HG02885 (cell line): ENCODE measurements at regions not wholly inside any gene's neighbourhood (a gene's known extent, or its start where the extent isn't known, plus 50 kb on each side); places are given as distances from the start of the nearest gene placed in this dataset.

Experiments
- ATAC-seq: cut with Tn5 transposase; IDR thresholded peaks from one replicate; pipeline ENCODE4 v1.9.1; 2021; ENCODE audit warnings: mild to moderate bottlenecking; ENCODE audit not compliant: unreplicated experiment, poor library complexity

DNA sequence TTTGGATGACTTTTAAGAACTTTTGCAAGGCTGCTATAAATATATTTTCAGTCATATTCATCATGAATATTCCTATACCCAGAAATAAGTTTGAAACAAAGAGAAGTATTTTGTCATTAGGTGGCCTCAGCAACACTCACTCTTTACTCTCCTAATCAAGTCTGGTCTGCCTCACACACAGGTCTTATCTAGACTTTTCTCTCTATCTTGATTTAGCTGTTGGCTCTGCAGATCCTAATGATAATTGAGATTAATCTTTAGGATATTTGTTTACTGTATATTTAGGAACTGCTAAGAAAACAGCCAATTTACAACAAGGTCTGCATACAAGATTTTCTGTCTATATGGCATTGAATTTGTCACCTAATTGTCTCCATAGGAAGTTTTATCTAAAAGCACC lies 297.6 kb downstream of the PTEN start:
- no peak for ATAC-seq

DNA sequence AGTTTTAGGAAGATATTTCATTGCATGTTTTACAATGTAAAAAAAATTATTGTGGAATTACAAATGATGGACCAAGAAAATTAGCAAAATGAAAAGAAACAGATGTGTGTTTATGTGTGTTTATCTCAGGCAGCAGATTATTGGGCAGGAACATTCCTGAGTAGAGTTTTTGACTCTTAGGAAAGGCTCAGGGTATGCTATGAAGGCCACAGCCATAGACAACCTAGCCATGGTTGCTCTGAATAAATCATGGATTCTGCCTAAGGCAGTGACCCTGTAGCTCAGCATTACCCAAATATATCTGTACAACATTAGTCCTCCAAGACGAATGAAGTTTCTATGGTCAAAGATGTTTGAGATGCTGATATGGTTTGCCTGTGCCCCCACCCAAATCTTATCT lies 298.3 kb downstream of the PTEN start:
- ATAC-seq, result no peak

DNA sequence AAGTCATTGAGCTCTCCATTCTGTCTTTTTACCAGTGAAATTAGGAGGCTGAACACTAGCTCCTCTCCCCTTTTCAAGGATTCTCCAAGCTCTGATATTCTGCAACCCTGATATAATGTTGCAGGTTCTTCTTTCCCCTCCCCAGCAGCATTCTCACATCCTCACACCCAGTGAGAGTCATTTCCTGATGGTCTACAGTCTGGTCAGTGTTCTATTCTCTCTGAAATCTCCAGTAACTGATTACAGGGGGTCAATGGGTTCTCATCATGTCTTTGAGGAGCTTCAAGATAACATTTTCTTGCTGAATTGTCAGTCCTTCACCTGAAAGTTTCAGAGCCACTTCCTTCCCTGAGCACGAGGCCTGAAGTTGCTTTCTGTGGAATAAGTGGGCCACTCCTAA lies 299.4 kb downstream of the PTEN start:
- ATAC-seq, result no peak

DNA sequence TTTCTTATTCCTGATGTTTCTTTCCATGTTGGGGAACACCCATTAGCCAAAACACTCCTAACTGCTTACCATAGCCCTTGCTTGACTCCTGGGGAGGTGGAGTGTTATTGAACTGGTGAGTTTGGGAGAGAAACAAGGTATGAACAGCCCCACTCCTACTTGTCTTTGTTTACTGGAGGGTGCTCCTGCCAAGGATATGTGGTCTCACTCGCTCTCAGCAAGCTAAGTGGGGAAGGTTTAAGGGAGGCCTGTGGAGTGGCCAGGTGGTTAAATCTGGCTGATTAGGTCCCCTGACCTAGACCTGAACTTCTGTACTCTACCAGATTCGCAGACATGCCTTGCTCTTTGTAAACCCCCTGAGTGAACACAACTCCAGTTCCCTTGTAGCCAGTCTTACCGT lies 300.1 kb downstream of the PTEN start:
- ATAC-seq, result no peak

DNA sequence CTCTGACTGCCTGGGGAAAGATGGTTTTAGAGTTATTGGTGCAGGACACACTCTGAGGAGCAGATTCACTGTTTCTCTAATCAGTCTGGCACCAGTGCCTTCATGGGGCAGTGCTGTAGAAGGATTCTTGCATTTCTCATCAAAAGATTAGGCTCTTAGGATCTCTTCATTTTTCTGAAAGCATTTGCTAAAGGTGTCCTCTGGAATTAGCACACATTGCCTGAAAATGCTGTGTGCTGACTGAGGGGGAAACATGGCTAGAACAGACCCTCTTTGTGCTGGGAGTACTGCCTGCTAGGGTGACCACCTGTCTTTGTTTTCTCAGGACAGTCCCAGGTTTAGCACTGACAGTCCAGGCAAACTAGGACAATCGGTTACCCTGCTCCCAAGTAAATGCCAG lies 301.0 kb downstream of the PTEN start:
- no peak for ATAC-seq

DNA sequence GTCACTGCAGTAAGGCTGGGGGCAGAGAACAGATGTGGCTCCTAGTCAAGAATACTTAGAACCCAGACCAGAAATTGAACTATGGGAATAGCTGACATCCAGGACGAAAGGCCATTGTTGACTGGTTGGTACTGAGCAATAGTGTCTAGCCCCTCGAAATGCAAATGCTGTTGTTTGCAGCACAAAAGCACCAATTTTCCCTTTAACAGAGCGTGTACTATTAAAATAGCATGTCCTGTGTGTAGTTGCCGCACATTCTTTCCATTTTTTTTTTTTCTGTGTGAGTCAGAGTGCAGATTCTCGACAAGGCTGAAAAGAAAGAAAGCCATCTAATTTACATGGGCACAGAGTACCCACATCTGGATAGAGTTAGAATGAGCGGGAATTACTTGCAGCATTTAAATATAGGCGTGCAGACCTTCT lies 302.4 kb downstream of the PTEN start:
- no peak for ATAC-seq

DNA sequence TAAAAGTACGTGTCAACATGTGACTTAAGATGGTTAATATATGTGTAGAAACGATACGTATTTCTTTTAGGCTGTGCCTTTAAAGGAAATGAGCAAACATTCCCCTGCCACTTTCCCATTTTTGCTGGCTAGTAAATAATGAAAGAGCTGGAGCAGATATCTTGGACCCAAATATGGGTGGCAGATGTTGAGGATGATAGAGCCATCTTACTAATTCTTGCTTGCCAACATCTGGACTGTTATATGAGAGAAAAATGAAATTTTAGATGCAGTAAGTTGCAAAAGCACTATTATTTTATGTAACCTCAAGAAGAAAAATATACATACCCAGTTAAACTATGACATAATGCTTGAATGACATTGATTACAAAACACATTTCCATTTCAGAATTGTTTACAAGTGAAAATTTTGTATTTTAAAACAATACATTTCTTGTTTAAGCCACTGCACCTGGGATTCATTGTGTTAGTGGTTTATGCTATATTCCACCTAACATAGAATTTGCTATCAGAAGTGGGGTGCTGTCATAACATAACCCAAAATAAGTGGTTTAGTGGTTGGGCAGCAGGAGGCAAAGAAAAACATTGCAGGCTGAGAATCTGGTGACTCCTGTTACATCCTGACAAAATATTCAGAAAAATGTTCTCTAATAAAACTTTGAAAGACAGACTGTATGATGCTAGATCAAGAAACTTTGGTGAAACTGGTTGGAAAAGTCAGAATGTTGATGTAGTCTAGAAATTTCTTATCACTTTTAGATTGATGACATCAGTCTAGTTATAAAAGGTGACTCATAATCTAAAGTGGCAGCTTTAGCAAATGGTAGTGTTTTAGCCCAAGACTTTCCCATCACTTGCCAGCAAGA lies 305.0 kb downstream of the PTEN start:
- ATAC-seq, result no peak

DNA sequence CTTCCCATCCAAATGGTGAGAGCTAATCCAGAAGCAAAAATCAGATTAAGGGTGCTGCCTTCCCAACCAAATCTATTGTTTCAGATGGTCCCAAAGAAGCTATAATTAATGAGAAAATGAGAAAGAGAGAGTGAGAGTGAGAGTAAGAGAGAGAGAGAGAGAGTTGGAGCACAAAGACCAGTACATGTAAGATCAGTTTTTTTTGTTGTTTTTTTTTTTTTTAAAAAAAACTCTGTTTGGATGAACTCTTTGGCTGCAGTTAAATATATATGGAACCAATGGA lies 305.6 kb downstream of the PTEN start:
- no peak for ATAC-seq

DNA sequence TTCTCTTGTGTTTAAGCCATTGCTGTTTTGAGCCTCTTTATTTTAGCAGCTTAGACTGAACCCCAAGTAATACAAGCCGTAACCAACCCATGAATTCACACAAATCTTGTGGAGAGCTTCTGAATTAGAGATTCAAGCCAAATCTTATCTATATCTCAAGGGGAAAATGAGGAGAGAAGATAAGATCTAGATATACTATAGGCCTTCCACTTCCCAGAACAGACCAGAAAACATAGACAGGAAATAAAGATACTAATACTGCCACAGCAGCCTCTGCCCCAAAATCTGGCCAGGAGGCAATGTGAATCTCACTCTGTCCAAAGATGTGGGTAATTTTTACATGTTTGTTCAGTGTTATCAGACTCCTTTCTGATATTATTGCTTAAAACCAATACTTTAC lies 307.2 kb downstream of the PTEN start:
- ATAC-seq, result no peak

DNA sequence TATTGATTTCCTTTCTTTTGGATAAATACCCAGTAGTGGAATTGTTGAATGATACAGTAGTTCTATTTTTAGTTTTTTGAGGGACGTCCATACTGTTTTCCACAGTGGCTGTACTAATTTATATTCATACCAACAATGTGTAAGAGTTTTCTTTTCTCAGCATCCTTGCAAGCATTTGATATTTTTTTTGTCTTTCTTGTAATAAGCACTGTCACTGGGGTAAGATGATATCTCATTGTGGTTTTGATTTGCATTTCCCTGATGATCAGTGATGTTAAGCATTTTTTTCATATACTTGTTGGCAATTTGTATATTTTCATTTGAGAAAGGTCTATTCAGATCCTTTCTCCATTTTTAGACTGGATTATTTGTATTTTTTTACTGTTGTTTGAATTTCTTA lies 308.7 kb downstream of the PTEN start:
- ATAC-seq, result no peak

DNA sequence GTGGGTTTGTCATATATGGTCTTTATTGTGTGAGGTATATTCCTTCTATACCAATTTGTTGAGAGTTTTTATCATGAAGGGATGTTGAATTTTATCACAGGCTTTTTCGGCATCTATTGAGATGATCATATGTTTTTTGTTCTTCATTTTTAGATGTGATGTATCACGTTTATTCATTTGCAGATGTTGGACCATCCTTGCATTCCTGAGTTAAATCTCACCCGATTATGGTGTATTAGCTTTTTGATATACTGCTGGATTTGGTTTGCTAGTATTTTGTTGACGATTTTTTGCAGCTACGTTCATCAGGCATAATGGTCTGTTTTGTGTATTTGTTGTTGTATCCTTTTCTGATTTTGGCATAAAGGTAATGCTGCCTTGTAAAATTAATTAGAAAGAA lies 311.0 kb downstream of the PTEN start:
- no peak for ATAC-seq

DNA sequence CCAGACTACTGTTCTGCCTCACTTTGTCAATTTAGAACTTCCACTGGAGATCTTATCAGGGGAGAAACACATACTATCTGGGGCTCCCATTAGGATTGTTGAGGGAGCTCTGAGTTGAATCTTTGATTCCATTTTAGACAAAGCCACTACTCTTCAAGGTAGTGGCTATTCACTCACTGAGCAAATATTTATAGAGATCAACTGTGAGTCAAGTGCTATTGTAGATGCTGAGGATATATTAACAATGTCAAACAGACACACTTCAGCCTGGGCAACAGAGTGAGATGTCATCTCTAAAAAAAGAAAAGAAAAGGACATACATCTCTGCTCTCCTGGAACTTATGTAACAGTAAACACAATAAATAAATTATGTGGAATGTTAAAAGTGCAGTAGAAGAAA lies 315.3 kb downstream of the PTEN start:
- no peak for ATAC-seq

DNA sequence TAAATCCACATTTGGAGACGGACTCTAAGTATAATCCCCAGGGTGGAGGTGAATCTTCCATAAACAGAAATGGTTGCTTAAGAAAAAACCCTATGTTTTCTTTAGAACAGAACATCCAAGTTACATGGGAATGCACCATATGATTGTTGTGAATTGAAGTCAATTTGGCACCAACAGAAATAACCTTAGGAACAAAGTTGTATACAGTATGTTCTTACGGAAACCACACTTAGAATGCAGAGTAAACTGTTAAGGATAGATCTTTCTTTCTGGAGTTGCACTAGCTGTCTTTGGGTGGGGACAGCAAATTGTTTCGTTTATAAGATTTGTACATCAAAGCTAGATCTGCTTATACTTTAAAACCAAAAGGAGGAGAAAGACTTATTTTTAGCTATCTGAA lies 316.4 kb downstream of the PTEN start:
- ATAC-seq, result no peak

DNA sequence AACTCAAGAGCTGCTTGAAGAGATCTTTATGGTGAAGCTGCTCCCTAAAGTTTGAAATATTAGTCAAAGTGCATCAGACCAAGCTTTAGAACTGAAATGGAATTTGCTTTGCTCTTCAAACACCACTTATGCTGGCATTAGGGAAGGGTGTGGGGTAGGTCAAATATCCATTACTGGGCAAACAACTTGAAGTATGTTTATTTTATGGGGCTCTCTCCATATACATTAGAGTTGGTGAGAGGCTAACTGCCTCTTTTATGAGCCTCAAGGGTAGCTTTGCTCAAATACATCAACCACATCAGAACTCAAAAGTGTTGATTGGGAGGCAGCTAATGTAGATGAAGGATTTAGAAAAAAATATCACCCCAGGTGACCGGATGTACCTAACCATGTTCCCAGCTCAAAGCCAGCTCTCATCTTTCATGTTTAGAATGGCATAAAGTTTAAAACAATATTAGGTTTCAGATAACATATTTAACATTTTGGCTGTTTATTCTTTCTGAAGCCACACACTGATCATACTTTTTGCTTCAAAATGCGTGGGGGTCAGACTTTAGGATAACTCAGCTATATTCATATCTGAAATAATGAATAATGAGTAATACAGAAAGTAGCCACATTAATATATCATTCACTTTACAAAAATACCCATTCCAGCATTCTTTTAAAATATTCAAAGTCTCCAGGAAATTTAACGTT lies 318.6 kb downstream of the PTEN start:
- no peak for ATAC-seq

DNA sequence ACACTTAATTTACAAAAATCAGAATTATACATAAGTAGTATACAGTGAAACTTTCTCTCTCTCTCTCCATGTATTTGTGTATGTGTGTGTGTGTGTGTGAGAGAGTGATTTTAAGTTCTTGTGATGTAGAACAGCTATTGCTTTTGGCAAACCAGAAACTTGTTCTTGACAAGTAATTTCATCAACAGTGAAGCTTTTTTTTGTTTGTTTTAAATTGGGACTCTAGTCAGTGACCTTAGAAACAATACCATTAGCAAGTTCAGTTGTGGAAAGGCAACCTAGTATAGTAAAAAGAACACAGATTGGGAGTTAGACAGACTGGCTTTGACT lies 319.1 kb downstream of the PTEN start:
- ATAC-seq, result no peak

DNA sequence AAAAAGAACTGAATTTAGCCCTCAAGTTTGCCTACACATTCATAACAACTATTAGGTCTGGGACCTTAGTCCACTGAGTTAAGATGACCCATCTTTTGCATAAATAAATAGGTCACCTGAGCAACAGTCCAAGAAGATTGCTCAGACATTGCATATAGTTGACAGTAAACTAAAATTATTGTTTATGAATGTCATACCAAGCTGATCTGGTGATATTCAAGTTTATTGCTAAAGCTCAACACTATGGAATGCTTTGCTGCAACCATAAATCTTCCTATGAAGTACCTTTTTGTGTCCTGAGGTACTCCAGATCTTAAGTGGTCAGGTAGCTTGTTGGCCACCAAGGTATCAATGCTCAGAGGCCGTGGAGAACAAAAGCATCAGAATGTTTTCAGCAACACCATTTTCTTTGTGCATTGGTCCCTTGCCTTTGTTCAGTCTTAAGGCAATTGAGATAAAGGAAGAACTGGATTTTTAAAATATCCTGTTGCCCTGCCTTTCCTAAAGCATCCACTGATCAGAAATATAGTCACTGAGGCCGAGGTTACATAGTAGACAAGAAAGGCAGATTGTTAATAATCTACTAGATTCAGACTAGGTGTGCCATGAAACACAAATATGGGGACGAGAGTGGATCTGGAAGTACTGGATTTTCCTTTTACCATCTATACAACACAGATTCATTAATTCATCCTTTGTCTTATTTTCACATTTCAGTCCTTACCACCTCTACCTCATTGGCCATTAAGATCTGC lies 321.3 kb downstream of the PTEN start:
- ATAC-seq, result no peak

DNA sequence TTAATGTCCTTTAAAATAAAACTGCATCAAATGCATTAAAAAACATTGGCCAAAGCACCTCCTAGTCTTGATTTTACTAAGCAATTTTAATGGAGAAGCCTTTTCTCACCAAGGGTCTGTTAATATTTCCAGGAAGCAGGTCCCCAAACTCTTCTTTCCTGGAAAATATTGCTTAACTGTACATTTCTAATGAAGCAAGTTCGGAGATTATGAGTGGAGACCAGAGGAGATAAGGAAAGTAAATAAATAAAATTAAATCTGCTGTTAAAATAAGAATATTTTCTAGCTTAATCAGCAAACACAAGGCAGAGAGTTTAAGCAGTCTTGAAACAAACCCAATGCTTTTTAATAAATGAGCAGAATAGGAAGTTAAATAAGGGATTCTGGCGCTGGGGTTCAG lies 322.4 kb downstream of the PTEN start:
- ATAC-seq, result no peak

DNA sequence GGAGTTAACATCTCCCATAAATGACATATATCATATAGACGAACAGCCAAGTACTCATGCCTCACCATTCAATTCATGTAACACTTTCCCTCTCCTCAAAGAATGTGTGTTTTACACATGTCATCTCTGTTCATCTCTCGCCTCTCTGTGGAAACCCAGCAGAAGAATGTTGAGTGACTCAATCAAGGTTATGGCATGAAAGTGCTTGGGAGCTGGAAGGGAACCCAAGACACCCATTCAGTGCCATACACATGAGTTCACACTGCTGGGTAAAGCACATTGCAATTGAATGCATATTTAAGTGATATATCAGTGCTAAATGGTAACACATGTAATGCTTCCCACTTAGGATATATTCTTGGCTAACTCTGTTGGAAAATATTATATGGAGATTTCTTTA lies 322.9 kb downstream of the PTEN start:
- ATAC-seq, result no peak

DNA sequence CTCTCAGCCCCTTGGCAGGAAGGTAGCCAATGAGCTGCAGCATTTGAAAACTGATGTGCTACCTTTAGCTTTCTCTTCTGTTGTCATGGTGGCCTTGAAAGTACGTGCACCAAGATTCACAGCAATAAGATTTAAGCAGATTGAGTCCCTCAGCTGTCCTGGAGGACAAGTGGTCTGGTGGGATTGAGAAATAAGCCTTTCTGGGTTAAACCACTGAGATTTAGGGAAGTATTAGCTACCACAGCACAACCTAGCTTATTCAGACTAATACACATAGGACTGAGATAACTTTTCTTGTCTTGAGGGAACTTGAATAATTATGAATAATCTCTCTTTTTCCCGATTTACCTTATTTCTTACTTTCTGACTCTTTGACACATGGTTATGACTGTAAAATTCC lies 324.0 kb downstream of the PTEN start:
- no peak for ATAC-seq

DNA sequence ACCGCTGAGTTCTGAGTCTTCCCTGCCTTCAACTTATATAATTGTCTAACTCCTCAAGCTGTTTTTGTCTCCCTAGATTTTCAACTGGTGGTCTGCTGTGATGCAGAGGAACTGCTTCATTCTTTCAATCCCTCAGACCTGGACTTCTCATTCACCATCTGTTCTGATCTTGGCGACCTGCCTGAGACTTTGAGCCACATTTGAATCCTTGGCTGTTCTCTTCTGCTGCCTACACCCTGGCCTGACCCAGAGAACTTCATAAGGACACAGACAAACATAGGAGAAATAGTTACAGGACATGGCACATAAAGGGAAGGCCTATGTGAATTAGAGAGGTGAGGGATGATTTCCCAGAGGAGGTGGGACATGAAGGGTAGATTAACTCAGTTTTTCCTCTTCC lies 326.7 kb downstream of the PTEN start:
- no peak for ATAC-seq

DNA sequence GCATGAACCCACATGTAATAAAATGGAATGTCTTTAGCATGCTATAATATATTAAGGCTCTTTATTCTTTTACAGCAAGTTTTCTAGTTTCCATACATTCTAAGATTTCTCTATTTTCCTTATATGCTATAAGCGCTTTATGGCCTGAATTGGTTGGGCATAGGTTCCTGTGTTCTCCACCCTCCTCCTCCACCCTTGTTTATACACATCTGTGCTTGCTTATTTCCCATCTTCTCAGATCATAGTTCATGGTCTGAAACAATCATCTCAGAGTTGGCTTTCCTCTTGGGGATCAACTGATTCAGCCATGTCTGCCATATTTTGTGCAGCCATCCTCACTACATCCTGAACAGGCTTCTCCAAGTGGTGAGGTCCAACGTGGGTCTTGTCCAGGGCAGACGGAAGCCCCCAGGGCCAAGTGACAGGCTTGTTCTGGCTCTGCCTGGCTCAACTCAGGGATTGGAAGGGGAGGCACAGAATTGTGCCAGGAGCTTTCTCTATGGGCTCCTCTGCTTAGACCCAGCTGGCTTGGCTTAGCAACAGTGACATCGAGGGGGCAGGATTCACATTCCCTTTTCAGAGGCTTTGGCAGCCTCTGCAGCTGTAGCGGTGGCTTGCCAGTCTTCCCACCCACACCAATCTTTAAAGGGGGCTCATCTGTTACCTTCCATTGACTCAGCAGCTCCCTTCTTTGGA lies 327.3 kb downstream of the PTEN start:
- ATAC-seq, result no peak
